ENCODE measurements at regions not wholly inside any gene's neighbourhood (a gene's known extent, or its start where the extent isn't known, plus 50 kb on each side); places are given as distances from the start of the nearest gene placed in this dataset.

DNA sequence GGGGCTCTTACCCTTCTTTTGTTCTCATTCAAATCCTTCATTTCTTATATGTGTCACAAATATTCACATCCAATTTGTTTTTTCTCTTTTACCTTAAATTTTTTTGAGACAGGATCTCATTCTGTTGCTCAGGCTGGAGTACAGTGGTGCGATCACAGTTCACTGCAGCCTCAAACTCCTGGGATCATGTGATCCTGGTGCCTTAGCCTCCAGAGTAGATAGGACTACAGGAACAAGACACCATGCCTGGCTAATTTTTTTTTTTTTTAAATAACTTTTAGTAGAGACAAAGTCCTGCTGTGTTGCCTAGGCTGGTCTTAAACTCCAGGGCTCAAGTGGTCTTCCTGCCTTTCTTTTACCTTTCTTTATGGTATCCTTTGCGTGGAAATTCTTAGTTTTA lies 66.5 kb downstream of the POLR2M start:
- Histone ChIP-seq H3K79me2 (ENCODE audit: insufficient read depth, low read depth) (no peaks in the 10 kb centered on the region), H3K27me3 (ENCODE audit: insufficient read depth, low read depth) (no peaks in the 10 kb centered on the region), H4K20me1 (ENCODE audit: insufficient read depth) (no peaks in the 10 kb centered on the region), H3K36me3 (ENCODE audit: insufficient read depth) (no peaks in the 10 kb centered on the region), H3K4me3 (IDR thresholded peaks at IDR 0.05; ENCODE audit: insufficient read depth, low read depth, low read length) (no peak overlapping the region), H3K4me1 (ENCODE audit: low read depth, poor library complexity, severe bottlenecking) (peaks cover 65% of the 10 kb centered on the region), H3K4me2 (no peak overlapping the region), H3K9ac (no peak overlapping the region), H3K27ac (no peak overlapping the region), H2AFZ (ENCODE audit: low read depth) (no peak overlapping the region)
- no peak for TF ChIP-seq CTCF (conservative IDR thresholded peaks at IDR 0.05; ENCODE audit: low read depth, low read length)

GRCh38 chr15:57777003-57777402 lies 70.5 kb downstream of the POLR2M start:
- H4K20me1 ChIP-seq (ENCODE audit: insufficient read depth): no peaks in the 10 kb centered on the region
- peaks cover 89% of the 10 kb centered on the region for H3K4me1 ChIP-seq (ENCODE audit: low read depth, poor library complexity, severe bottlenecking)
- H3K9ac ChIP-seq: peak overlapping the region; percentile 42; the same call in 1 of the 2 replicates
- peak overlapping the region; percentile 69 for H3K4me2 ChIP-seq
- H3K4me3 ChIP-seq (IDR thresholded peaks at IDR 0.05; ENCODE audit: insufficient read depth, low read depth, low read length): no peak overlapping the region
- H3K27me3 ChIP-seq (ENCODE audit: insufficient read depth, low read depth): no peaks in the 10 kb centered on the region
- H3K27ac ChIP-seq: peak overlapping the region; percentile 81
- H3K36me3 ChIP-seq (ENCODE audit: insufficient read depth): no peaks in the 10 kb centered on the region
- TF ChIP-seq CTCF (conservative IDR thresholded peaks at IDR 0.05; ENCODE audit: low read depth, low read length): no peak
- H3K79me2 ChIP-seq (ENCODE audit: insufficient read depth, low read depth): no peaks in the 10 kb centered on the region
- H2AFZ ChIP-seq (ENCODE audit: low read depth): peak overlapping the region; percentile 26

GRCh38 chr15:57780471-57780870 lies 74.0 kb downstream of the POLR2M start:
- Histone ChIP-seq H4K20me1 (ENCODE audit: insufficient read depth) (no peaks in the 10 kb centered on the region), H3K4me2 (peak overlapping the region; percentile 65), H3K27me3 (ENCODE audit: insufficient read depth, low read depth) (no peaks in the 10 kb centered on the region), H3K4me3 (IDR thresholded peaks at IDR 0.05; ENCODE audit: insufficient read depth, low read depth, low read length) (no peak overlapping the region), H3K36me3 (ENCODE audit: insufficient read depth) (no peaks in the 10 kb centered on the region), H3K4me1 (ENCODE audit: low read depth, poor library complexity, severe bottlenecking) (peaks cover 73% of the 10 kb centered on the region), H3K27ac (peak overlapping the region; percentile 57), H3K79me2 (ENCODE audit: insufficient read depth, low read depth) (no peaks in the 10 kb centered on the region), H3K9ac (no peak overlapping the region; the same call in 1 of the 2 replicates), H2AFZ (ENCODE audit: low read depth) (no peak overlapping the region)
- TF ChIP-seq CTCF (conservative IDR thresholded peaks at IDR 0.05; ENCODE audit: low read depth, low read length): no peak

DNA sequence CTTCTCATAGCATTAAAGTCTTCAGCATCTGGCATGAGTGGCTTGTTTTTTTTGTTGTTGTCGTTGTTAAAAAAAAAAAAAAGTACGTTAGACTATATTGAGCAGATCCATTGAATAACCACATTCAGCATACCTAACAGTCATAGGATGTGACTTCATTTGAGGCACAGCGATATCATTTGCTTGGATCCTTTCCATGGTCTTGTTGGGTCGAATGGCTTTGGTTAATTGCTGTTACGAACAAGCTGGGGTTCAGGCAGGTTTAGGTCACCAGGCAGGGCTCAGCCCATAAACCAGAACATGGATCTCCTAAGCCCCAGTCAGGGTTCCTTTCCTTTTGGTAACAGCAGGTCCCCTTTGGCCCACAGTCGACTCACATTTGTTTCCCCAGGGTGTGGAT lies 76.2 kb downstream of the POLR2M start:
- no peak overlapping the region for H3K9ac ChIP-seq
- H3K27me3 ChIP-seq (ENCODE audit: insufficient read depth, low read depth): no peaks in the 10 kb centered on the region
- no peak overlapping the region for H3K4me2 ChIP-seq
- H2AFZ ChIP-seq (ENCODE audit: low read depth): no peak overlapping the region
- H3K79me2 ChIP-seq (ENCODE audit: insufficient read depth, low read depth): no peaks in the 10 kb centered on the region
- no peaks in the 10 kb centered on the region for H4K20me1 ChIP-seq (ENCODE audit: insufficient read depth)
- TF ChIP-seq CTCF (conservative IDR thresholded peaks at IDR 0.05; ENCODE audit: low read depth, low read length): no peak
- no peaks in the 10 kb centered on the region for H3K36me3 ChIP-seq (ENCODE audit: insufficient read depth)
- H3K4me3 ChIP-seq (IDR thresholded peaks at IDR 0.05; ENCODE audit: insufficient read depth, low read depth, low read length): no peak overlapping the region
- peaks cover 52% of the 10 kb centered on the region for H3K4me1 ChIP-seq (ENCODE audit: low read depth, poor library complexity, severe bottlenecking)
- H3K27ac ChIP-seq: no peak overlapping the region
